ENCODE measurements at regions not wholly inside any gene's neighbourhood (a gene's known extent, or its start where the extent isn't known, plus 50 kb on each side); places are given as distances from the start of the nearest gene placed in this dataset.

DNA sequence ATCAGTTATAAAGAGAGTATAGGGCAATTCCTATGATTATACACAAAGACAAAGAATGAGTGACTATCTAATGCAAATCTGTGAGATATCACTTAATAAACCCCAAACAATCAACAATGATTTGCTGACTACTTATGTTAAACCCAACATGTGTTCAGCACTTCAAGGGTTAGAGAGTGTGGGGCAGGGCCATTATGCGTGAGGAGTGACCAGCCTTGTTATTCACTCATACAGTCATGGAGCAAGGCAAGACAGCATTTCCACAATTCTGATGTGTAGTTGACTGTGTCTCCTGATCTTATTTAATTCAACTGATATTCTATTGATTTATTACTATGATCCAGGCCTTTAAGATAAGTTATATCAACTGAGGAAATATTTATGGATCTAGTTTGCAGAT lies 251.7 kb downstream of the CYRIA start:
- TF ChIP-seq, protein P1, sequence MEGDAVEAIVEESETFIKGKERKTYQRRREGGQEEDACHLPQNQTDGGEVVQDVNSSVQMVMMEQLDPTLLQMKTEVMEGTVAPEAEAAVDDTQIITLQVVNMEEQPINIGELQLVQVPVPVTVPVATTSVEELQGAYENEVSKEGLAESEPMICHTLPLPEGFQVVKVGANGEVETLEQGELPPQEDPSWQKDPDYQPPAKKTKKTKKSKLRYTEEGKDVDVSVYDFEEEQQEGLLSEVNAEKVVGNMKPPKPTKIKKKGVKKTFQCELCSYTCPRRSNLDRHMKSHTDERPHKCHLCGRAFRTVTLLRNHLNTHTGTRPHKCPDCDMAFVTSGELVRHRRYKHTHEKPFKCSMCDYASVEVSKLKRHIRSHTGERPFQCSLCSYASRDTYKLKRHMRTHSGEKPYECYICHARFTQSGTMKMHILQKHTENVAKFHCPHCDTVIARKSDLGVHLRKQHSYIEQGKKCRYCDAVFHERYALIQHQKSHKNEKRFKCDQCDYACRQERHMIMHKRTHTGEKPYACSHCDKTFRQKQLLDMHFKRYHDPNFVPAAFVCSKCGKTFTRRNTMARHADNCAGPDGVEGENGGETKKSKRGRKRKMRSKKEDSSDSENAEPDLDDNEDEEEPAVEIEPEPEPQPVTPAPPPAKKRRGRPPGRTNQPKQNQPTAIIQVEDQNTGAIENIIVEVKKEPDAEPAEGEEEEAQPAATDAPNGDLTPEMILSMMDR (IDR thresholded peaks at IDR 0.05; ENCODE audit: insufficient read depth, low read length), result no peak
- DNase-seq (ENCODE audit: low read depth), result no peak
- no peak overlapping the region for H3K4me3 ChIP-seq (ENCODE audit: low read depth, low read length)

DNA sequence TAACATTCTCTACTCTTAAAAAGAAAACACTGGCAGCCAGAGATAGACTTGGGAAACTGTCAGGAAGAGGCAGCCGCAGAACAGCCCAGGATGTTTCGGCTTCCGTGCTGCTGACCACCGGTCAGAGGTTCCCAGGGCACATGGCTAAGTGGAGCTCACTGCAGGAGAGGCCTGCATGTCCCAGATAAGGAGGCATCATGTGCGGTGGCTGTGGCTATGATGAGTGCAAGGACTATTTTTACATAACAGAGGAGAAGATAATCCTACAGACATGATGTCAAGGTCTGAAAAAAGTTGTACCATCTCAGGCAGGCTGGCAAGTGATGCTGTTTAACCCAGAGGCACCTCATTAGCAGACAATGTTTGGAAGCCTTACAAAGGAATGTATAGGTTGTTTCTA lies 252.3 kb downstream of the CYRIA start:
- no peak for DNase-seq (ENCODE audit: low read depth)
- no peak overlapping the region for H3K4me3 ChIP-seq (ENCODE audit: low read depth, low read length)
- TF ChIP-seq, protein P1 (IDR thresholded peaks at IDR 0.05; ENCODE audit: insufficient read depth, low read length), result no peak

DNA sequence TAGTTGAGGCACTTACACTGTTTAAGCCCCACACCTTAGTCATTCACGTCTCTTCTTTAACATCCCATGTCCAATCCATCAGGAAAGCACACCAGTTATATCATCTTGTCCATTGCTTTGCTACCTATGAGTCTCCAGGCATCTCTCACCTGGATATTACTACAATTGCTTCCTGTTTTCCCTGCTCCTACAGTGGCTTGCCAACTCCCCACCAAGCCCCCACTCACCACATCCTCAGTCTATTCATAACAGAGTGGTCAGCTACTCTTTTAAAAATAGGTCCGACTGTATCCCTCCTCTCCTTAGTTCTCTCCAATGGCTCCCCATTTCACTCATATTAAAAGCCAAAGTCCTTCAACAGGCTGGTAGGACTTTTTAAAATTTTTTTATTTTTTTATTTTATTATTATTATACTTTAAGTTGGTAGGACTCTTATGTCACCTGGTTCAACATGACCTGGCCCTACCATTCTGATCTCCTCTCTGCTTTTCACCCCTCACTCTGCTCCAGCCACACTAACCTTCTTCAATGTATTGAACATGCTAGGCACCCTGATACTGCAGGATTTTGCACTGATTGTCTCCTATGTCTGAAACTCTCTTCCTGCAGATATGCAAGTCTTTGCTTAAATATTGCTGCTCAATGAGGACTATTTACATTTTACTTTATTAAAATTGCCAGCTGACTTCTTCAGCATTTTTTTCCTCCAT lies 253.2 kb downstream of the CYRIA start:
- DNase-seq (ENCODE audit: low read depth), result no peak
- no peak overlapping the region for H3K4me3 ChIP-seq (ENCODE audit: low read depth, low read length)
- TF ChIP-seq, protein P1 (IDR thresholded peaks at IDR 0.05; ENCODE audit: insufficient read depth, low read length), result no peak

DNA sequence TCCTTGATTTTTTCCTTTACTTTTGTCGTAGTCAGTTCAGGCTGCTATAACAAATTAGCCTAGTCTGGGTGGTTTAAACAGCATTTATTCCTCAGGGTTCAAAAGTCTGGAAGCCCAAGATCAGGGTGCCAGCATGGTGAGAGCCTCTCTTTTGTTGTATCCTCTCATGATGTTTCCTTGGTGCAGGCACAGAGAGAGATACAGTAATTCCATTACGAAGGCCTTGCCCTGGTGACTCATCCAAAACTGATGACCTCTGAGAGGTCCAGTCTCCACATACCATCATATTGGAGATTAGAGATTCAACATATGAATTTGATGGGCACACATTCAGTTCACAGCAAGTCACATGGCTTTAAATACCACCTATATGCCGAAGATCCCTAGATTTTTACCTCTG lies 253.8 kb downstream of the CYRIA start:
- DNase-seq (ENCODE audit: low read depth), result no peak
- TF ChIP-seq, protein P1 (IDR thresholded peaks at IDR 0.05; ENCODE audit: insufficient read depth, low read length), result no peak
- H3K4me3 ChIP-seq (ENCODE audit: low read depth, low read length), result no peak overlapping the region

DNA sequence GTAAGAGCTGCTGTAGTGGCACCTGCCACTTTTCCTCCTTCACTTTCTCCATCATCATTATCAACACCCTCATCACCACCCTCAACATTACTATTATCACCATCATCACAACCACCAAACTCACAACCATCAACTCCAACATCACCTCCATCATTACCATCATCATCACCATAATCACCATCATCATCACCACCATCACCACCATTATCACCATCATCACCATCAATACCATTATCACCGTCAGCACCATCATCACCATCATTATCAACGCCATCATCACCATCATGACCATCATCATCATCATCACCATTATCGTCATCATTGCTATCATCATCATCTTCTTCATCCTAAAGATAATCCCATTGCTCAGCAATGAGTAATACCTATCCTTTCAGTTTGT lies 255.8 kb downstream of the CYRIA start:
- TF ChIP-seq, protein P1 (IDR thresholded peaks at IDR 0.05; ENCODE audit: insufficient read depth, low read length), result no peak
- H3K4me3 ChIP-seq (ENCODE audit: low read depth, low read length), result no peak overlapping the region
- no peak for DNase-seq (ENCODE audit: low read depth)

DNA sequence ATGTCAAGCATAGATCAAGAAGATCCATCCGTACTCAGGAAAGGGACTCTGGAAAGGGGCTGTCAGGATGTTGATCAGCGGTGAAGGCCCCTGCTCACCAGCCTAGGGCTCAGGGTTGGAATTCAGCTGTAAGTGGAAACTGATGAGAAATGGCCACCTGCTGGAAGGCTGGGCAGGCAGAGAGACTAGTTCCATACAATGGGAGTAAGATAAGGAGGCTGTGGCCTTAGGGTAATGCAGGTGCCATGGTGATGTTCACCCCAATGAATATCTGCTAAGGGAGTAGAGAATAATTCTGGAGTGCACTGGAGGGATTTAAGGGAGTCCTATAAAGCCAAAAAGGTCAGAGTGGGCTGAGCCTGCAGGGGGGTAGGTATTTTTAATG lies 256.6 kb downstream of the CYRIA start:
- TF ChIP-seq, protein P1 (IDR thresholded peaks at IDR 0.05; ENCODE audit: insufficient read depth, low read length), result no peak
- no peak for DNase-seq (ENCODE audit: low read depth)
- H3K4me3 ChIP-seq (ENCODE audit: low read depth, low read length), result no peak overlapping the region

Measured in fibroblast of the aortic adventitia (primary cell).